Astrocyte (in vitro differentiated cells and primary cell): ENCODE measurements at regions not wholly inside any gene's neighbourhood (a gene's known extent, or its start where the extent isn't known, plus 50 kb on each side); places are given as distances from the start of the nearest gene placed in this dataset.

ENCODE experiments used
- EZH2 ChIP-seq: IDR thresholded peaks from 2 replicates; pipeline ENCODE4 v1.6.1; 2012; ENCODE audit warnings: mild to moderate bottlenecking, low read length, inconsistent platforms; ENCODE audit not compliant: insufficient read depth
- TF ChIP-seq, protein P1 (sequence below): IDR thresholded peaks from 2 replicates; pipeline ENCODE4 v1.5.1; 2011; ENCODE audit warnings: low read depth, mild to moderate bottlenecking, inconsistent platforms, low read length, moderate library complexity; ENCODE audit not compliant: insufficient read depth

DNA sequence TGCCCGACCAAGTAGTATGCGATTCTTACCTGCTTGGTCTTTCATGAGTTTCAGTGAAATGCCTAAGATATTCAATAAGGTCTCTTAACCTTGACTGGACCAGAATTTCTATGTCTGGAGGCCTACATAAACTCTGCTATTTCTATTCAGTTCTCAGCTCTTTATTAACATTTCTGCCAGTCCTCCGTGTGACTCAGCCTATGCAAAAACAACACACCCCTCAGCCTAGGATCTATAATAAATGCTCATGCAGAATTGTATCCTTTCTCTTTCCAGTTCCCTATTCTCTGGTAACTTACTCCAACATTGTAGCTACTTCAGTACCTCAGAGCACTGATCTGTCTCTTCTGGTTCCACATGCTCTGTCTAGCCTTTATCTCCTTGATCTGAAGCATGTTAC, 1507.4 kb downstream of the CDH11 start:
- TF ChIP-seq, protein P1, sequence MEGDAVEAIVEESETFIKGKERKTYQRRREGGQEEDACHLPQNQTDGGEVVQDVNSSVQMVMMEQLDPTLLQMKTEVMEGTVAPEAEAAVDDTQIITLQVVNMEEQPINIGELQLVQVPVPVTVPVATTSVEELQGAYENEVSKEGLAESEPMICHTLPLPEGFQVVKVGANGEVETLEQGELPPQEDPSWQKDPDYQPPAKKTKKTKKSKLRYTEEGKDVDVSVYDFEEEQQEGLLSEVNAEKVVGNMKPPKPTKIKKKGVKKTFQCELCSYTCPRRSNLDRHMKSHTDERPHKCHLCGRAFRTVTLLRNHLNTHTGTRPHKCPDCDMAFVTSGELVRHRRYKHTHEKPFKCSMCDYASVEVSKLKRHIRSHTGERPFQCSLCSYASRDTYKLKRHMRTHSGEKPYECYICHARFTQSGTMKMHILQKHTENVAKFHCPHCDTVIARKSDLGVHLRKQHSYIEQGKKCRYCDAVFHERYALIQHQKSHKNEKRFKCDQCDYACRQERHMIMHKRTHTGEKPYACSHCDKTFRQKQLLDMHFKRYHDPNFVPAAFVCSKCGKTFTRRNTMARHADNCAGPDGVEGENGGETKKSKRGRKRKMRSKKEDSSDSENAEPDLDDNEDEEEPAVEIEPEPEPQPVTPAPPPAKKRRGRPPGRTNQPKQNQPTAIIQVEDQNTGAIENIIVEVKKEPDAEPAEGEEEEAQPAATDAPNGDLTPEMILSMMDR = no peak
- TF ChIP-seq EZH2 = no peak
